ENCODE measurements at regions not wholly inside any gene's neighbourhood (a gene's known extent, or its start where the extent isn't known, plus 50 kb on each side); places are given as distances from the start of the nearest gene placed in this dataset.

DNA sequence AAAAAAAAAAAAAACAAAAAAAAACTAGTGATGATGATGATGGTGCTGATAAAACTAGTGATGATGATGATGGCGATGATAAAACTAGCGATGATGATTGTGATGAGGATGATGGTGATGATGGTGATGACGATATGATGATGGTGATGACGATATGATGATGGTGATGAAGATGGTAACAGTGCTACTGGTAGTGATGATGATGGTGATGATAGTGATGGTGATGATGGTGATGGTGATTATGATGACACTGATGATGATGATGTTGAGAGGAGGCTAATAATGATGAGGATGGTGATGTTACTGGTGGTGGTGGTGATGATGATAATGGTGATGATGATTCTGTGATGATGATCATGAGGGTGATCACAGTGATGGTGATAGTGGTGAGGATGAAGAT lies 345.5 kb upstream of the CDH4 start:
- TF ChIP-seq, protein P1, sequence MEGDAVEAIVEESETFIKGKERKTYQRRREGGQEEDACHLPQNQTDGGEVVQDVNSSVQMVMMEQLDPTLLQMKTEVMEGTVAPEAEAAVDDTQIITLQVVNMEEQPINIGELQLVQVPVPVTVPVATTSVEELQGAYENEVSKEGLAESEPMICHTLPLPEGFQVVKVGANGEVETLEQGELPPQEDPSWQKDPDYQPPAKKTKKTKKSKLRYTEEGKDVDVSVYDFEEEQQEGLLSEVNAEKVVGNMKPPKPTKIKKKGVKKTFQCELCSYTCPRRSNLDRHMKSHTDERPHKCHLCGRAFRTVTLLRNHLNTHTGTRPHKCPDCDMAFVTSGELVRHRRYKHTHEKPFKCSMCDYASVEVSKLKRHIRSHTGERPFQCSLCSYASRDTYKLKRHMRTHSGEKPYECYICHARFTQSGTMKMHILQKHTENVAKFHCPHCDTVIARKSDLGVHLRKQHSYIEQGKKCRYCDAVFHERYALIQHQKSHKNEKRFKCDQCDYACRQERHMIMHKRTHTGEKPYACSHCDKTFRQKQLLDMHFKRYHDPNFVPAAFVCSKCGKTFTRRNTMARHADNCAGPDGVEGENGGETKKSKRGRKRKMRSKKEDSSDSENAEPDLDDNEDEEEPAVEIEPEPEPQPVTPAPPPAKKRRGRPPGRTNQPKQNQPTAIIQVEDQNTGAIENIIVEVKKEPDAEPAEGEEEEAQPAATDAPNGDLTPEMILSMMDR (IDR thresholded peaks at IDR 0.05): no peak
- no peak overlapping the region for H3K4me3 Mint-ChIP-seq (ENCODE audit: unreplicated experiment)
- peaks cover 8% of the 10 kb centered on the region for H3K9me3 Mint-ChIP-seq (ENCODE audit: low read depth)

DNA sequence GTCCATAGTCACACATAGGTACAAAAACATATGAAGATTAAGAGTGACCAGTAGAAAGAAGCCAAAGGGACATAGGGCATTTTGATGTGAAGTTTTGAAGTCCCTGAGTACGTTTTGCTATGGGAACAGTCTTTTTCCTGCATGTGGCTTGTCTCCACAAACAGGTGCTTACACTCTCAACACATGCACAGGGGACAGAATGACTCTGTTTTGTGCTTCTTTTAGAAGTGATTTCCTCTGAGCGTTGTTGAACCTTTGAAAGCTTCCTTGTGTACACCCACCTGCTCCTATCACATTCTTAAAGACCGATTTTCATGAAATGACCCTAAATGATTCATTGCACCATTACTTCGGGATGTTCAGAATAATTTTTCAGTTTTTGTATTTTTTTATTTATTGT lies 338.8 kb upstream of the CDH4 start:
- TF ChIP-seq, protein P1 (IDR thresholded peaks at IDR 0.05): no peak
- no peaks in the 10 kb centered on the region for H3K36me3 Mint-ChIP-seq (ENCODE audit: low read depth)
- no peak overlapping the region for H3K27ac Mint-ChIP-seq (ENCODE audit: unreplicated experiment)
- H3K4me1 Mint-ChIP-seq (ENCODE audit: low read depth): no peaks in the 10 kb centered on the region
- H3K27me3 Mint-ChIP-seq (ENCODE audit: low read depth): no peaks in the 10 kb centered on the region
- H3K4me3 Mint-ChIP-seq (ENCODE audit: unreplicated experiment): no peak overlapping the region
- DNase-seq (ENCODE audit: low spot score): no peak
- peaks cover 8% of the 10 kb centered on the region for H3K9me3 Mint-ChIP-seq (ENCODE audit: low read depth)

More for the DNA sequence above, 345.5 kb upstream of the CDH4 start:
- no peaks in the 10 kb centered on the region for H3K27me3 Mint-ChIP-seq (ENCODE audit: low read depth)
- no peaks in the 10 kb centered on the region for H3K36me3 Mint-ChIP-seq (ENCODE audit: low read depth)
- DNase-seq (ENCODE audit: low spot score): no peak
- H3K4me1 Mint-ChIP-seq (ENCODE audit: low read depth): no peaks in the 10 kb centered on the region
- no peak overlapping the region for H3K27ac Mint-ChIP-seq (ENCODE audit: unreplicated experiment)

DNA sequence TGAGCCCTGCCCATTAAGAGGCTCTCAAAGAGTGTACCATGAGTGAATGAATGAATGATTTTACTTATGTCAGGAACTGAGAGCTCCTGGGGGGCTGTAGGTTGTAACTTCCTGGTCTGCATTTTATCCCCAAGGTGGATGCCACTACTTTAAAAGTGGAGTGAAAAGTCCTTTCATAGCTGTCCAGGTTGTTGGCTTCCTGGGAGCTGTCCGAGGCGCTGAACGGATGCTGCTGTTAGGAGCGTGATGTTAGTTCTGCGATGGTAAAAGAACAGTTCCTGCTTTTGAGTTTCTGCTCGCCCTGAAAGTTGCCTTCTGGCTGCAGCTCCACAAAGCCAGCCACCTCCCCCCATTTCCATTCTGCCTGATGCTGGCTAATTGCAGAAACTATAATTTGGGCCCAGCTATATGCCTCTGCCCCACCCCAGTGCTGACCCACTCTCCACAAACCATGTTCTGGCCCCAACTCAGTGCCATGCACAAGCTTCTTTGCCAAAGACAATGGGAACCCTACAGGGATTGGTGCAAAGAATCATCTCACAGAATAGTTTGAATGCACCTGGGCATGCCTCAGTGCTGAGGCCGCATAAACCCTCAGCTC lies 330.9 kb upstream of the CDH4 start:
- TF ChIP-seq, protein P1 (IDR thresholded peaks at IDR 0.05): no peak
- peaks cover 8% of the 10 kb centered on the region for H3K9me3 Mint-ChIP-seq (ENCODE audit: low read depth)
- no peak overlapping the region for H3K4me3 Mint-ChIP-seq (ENCODE audit: unreplicated experiment)
- peaks cover 4% of the 10 kb centered on the region for H3K27me3 Mint-ChIP-seq (ENCODE audit: low read depth)
- DNase-seq (ENCODE audit: low spot score): no peak
- no peaks in the 10 kb centered on the region for H3K36me3 Mint-ChIP-seq (ENCODE audit: low read depth)
- no peaks in the 10 kb centered on the region for H3K4me1 Mint-ChIP-seq (ENCODE audit: low read depth)
- H3K27ac Mint-ChIP-seq (ENCODE audit: unreplicated experiment): no peak overlapping the region

DNA sequence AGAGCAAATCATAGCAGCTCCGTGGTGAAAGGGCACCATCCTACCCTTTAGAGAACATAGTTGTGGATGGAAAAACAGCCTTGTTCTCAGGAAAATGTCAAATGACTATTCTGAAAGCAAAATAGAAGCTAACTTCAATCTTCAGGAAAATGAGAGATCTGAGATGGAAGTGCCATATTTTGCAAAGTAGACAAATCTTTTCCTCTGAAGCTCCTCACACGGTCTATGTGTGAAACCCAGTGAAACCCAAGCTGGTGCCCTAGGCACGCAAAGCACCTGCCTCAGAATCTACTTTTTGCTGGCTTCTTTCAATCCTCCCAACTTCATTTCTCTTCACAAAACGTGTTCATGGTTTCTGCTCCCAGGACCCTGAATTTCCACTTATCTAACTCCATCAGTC lies 325.2 kb upstream of the CDH4 start:
- no peaks in the 10 kb centered on the region for H3K4me1 Mint-ChIP-seq (ENCODE audit: low read depth)
- TF ChIP-seq, protein P1 (IDR thresholded peaks at IDR 0.05): no peak
- no peak for DNase-seq (ENCODE audit: low spot score)
- no peaks in the 10 kb centered on the region for H3K36me3 Mint-ChIP-seq (ENCODE audit: low read depth)
- H3K9me3 Mint-ChIP-seq (ENCODE audit: low read depth): no peaks in the 10 kb centered on the region
- no peak overlapping the region for H3K27ac Mint-ChIP-seq (ENCODE audit: unreplicated experiment)
- H3K27me3 Mint-ChIP-seq (ENCODE audit: low read depth): peaks cover 2% of the 10 kb centered on the region
- H3K4me3 Mint-ChIP-seq (ENCODE audit: unreplicated experiment): no peak overlapping the region

DNA sequence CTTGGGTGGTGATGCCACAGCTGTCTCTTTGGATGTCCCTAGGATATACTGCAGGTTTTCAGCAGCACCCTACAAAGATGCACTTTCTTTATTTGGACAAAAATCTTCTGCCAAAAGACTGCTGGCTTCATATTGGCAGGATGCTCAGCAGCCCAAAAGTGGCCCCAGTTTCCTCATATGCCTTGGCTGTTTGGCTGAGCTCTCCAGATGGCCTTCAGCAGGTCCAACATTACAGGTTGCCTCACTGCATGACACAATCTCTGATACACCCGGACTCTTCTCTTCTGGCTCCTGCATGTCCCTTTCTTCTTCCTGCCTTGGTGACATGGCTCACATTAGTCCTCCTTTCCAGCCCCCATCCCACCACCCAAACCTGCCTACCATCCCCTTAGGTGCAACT lies 323.7 kb upstream of the CDH4 start:
- TF ChIP-seq, protein P1 (IDR thresholded peaks at IDR 0.05): no peak
- Mint-ChIP-seq H3K27ac (ENCODE audit: unreplicated experiment) (no peak overlapping the region), H3K36me3 (ENCODE audit: low read depth) (no peaks in the 10 kb centered on the region), H3K4me1 (ENCODE audit: low read depth) (no peaks in the 10 kb centered on the region), H3K4me3 (ENCODE audit: unreplicated experiment) (no peak overlapping the region), H3K27me3 (ENCODE audit: low read depth) (peaks cover 2% of the 10 kb centered on the region), H3K9me3 (ENCODE audit: low read depth) (no peaks in the 10 kb centered on the region)
- no peak for DNase-seq (ENCODE audit: low spot score)
